Kidney tubule cell (primary cell): ENCODE measurements at regions not wholly inside any gene's neighbourhood (a gene's known extent, or its start where the extent isn't known, plus 50 kb on each side); places are given as distances from the start of the nearest gene placed in this dataset.
"Not testable (repeated sequence)": the region's sequence is repeated elsewhere in the genome, so short reads cannot be mapped to it uniquely, and the experiment has no call there.

Source experiments
- DNase-seq: peaks from one replicate; pipeline ENCODE4 v3.0.0-alpha.2; 2018; ENCODE audit warnings: low spot score

DNA sequence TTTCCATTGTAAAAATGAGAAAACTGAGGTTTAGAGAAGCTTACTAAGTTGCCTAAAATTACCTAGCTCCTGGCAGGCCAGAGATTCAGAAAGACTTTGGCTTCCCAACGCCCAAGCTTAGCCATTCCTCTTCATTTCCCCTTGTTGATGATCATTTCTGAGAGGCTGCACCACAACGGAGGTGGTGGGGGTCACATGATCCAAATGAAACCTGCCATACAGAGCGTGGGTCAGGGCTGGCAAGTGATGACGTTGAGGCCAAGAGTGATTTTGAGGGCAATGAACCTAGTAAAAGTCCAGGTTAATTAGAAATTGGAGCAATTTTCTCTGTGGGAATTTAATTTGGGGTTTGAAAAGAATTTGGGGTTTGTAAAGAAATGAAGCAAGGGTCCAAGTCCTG, 109.9 kb downstream of the TMEM182 start:
- no peak for DNase-seq

DNA sequence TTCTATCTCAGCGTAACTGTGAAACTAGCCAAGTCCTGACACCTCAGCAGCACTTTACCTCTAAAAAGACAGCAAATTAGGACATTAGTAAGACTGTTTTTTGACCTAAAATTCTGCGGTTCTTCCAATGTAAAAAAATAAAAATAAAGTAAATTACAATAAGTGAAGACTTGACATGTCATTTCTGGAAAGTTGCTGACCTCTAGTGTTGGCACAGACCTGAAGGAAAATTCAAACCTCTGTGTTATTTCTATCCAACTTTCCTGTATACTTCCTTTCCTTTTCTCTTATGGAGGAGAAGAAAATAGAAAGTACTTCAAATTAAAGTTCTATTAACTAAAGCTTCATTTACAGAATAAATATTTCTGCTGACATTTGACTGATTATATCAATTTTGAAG, 110.6 kb downstream of the TMEM182 start:
- peak; percentile 8 for DNase-seq

DNA sequence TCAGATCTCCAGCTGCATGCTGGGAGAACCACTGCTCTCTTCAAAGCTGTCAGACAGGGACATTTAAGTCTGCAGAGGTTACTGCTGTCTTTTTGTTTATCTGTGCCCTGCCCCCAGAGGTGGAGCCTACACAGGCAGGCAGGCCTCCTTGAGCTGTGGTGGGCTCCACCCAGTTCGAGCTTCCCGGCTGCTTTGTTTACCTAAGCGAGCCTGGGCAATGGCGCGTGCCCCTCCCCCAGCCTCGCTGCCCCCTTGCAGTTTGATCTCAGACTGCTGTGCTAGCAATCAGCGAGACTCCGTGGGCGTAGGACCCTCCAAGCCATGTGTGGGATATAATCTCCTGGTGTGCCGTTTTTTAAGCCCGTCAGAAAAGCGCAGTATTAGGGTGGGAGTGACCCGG, 117.7 kb downstream of the TMEM182 start:
- DNase-seq, result not testable (repeated sequence)

DNA sequence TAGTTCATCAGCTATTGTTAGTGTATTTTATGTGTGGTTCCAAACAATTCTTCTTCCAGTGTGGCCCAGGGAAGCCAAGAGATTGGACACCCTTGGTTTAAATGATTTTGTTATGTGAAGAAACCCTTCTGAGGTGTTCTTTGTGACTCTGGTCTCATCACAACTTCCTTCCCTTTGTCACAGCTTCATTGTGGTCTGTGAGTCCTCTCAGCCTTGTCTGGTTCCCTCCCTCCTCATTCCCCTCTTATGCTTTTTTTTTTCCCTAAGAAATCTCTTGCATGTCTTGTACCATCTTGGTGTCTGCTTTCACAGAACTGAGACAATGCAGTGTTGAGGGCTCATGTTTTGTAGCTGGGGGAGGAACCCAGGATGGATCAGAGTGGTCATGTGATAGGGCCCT, 118.9 kb downstream of the TMEM182 start:
- DNase-seq, result no peak

GRCh38 chr2:102886216-102886893, 124.5 kb downstream of the TMEM182 start:
- DNase-seq, result no peak

GRCh38 chr2:102888514-102888913, 126.7 kb downstream of the TMEM182 start:
- DNase-seq, result no peak

DNA sequence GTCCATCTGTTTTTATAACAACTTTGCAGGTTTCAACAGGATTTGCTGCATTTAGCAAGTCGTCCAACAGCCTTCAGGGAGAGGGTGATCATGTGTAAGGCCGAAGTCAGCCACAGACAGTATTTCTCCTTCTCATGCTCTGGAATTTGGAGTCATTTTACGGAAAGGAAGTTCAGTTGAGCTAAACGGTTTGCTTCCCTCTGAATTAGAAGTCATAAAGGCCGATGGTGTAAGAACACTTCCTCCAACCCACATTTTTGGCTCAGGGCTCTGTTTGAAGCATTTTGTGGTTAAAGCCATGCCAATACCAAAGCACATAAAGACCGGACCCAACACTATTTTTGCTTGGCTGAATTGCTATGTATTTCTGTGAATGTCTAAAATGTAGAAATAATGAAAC, 129.5 kb downstream of the TMEM182 start:
- DNase-seq, result peak; percentile 46

DNA sequence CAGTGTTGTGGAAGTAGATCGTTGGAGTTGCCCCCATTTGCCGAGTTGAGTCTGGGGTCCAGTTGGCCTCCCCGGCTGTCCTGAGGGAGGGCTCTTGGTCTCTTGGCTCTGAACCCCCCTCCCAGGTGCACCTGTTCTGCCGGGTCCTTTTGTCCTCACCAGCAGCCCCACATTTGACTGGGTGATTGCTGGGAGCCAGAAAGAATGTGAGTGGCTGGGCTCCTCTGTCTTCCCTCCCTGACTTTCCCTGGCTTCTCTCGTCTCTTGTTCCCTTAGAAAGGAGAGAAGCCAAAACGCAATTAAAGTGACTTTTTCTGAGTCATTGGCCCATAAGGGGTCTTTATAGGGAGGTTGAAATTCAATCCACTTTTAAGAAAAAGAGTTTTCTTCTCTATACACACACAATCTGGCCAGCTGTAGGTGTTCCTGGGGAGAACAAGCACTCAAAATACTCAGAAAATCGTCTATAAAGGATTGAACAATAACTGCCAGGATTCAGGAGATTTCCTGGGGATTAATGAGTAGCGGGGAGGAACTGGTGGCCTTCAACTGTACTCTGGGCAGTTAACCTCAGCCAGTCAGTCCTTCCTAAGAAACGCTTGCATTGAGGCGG, 131.0 kb downstream of the TMEM182 start:
- DNase-seq, result no peak

DNA sequence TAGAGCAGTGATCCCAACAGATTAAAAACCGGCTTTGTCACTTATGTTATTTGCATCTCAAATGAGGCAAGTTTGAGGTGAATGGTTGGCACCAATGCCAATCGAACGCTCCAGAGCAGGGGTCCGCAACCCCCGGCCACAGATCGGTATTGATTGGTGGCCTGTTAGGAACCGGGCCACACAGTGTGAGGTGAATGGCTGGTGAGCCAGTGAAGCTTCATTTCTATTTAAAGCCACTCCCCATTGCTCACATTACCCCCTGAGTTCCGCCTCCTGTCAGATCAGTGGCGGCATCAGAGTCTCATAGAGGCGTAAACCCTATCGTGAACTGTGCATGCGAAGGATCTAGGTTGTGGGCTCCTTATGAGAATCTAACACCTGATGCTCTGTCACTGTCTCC, 132.0 kb downstream of the TMEM182 start:
- no peak for DNase-seq

- peak; percentile 4 for DNase-seq
Observed at GRCh38 chr2:102895376-102895775, 133.5 kb downstream of the TMEM182 start.

- not testable (repeated sequence) for DNase-seq
Observed at GRCh38 chr2:102909240-102909639, 147.4 kb downstream of the TMEM182 start.

DNA sequence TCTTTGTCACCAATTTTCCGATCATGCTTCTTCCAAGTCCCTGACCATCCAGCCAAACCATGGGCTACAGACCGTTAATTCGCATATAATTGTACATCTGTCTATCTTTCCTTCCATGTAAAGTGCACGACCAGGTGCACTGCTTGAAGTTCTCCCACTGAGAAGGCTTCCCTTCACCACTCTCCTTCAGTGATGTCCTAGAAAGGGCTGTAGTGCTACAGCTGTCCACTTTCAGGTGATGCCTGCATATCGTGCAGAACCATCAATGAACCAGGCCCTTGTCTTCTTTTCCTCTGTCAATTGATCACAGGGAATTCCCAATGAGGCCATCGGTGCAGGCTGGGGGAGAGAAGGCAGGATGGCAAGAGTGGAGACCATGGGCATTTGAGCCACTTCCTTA, 148.9 kb downstream of the TMEM182 start:
- no peak for DNase-seq

DNA sequence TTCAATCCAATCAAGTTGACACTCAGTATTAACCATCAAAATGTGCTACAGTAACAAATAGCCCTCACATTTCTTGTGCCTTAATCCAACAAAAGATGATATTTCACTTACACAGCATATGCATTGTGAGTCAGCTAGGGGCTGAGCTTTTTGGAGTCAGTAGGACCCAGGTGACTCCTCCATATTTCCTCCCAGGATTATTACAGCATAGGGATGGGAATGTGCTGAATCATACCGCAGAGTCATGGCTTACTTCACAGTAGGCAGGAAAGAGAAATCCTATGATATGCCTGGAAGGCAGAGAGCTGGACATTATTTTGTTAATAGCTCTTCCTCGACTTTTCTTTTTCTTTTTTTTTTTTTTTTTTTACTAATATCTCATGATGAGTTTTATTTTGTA, 153.3 kb downstream of the TMEM182 start:
- DNase-seq, result peak; percentile 90

DNA sequence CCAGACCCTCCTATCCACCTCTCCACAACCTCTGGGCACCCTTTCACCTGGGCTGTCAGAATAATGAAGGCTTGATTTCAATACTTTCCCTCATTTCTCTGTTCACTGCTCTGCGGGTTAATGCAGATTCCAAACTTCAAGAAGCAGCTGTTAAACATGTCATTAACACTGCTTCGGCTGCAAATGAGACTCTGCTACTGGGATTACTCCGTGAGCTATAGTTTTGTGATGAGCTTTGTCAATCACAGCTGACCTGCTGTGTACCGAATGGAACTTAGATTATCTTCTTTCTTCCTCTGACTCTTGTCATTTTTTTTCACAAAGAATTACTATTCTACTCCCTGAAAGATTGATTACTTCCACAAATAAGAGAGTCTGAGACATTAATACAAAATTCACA, 160.5 kb downstream of the TMEM182 start:
- no peak for DNase-seq

DNA sequence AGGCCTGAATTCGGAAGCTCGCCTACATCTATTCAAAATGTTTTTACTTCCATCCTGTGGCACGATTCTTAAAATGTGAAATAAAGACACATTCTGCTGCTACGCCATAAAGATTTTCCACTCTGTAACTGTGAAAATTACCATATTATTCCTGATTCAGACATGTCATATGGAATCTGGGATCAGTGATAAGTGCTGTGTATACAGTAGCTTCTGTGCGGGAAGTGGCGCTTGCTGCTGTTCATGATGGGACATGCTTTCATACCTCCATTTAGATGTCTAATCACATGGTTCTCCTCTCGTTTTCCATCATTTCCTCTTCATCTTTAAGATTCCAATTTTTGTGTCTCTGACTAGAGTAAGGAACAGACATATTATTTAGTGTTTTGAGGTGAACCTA, 163.2 kb downstream of the TMEM182 start:
- DNase-seq, result no peak

DNA sequence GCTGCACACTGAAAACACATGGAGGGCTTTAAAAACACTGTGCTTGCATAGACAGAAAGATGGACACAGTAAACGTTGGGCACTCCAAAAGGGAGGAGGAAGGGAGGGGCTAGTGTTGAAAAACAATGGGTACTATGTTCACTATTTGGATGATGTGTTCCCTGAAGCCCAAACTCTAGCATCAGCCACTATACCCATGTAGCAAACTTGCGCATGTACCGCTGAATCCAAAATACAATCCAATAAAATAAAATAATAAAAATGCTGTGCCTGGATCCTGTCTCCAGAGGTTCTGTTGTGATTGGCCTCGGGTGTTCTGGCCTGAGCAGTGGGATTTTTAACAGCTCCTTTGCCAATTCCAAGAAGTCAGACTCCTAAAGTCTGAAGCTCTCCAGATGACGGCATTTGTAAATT, 166.0 kb downstream of the TMEM182 start:
- DNase-seq, result no peak

DNA sequence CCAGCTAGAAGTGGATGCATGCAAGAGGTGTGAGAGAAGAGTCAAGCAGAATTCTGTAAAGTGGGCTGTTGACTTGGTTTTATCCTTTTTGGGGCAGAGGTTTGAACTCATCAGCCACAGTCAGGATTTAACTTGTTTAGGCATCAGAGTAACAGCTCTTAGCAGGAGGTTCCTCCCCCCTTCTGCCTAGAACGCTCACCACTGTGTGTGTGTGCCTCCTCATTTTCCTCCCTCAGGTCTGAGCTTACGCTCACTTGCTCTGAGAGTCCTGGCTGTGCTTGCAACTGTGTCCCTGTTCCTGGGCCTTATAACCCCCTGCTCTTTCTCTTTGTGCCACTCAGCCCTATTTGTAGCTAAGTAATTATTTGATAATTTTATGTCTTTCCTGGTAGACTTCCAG, 167.9 kb downstream of the TMEM182 start:
- no peak for DNase-seq

- DNase-seq, result peak; percentile 68
Observed at GRCh38 chr2:102932501-102932900, 170.7 kb downstream of the TMEM182 start.

- DNase-seq, result no peak
Observed at GRCh38 chr2:102939207-102939606, 177.4 kb downstream of the TMEM182 start.

- DNase-seq, result no peak
Observed at GRCh38 chr2:102940684-102941083, 178.9 kb downstream of the TMEM182 start.

DNA sequence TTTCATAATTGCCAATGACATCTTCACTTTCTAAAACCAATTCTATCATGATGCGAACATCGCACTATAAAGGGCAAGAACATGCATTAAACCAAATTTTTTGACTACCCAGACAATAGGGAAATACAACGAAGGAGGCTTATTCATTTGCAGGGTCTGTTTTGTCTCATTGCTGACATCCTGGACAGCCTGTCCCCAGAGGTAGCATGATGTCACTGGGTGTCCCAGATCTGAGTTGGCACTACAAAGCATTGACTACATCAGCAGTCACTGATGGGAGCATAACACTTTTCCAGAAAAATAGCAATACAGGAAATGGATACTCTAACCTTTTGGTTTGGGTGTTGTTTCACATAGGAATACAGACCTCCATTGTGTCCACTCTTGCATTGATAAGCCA, 180.3 kb downstream of the TMEM182 start:
- DNase-seq, result no peak

DNA sequence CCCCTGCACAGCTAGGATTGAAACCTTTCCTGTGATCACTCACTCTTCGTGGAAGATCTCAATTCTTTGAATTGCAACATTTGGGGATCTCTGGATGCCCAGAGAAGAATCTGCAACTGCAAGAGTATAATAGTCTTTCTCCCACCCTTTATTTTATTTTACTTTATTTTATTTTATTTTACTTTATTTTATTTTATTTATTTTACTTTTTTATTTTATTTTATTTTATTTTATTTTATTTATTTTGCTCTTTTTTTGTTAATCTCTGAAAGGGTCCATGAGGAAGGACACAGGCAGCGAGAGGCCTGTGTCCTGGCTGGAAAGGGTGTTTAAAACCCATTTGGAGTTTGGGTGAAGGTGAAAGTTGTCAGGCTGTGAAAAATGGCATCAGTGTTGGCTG, 181.4 kb downstream of the TMEM182 start:
- DNase-seq, result no peak

DNA sequence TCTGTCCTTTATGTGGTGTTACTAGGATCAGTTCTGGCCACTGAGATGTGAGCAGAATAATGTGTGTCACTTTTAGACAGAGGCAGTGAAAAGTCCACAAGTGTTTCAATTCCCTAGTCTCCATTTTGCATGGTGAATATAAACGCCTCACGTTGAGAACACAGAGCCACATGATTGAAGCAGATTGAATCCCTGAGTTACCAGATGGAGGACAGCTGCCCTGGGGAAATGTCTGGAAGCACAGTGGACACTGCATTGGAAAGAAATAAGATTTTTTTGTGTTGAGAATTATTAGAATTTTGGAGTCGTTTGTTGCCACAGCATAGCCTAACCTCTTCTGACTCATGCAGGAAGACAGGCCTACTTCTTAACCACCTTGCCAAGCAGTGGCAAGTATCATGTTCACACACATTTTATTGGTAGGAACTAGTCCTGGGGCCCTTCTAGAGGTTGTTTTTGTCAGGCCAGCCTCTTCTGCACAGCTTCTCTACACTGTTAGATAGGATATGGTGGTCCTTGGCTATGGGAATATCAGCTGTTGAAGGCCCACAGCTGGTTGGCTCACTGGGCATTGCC, 188.6 kb downstream of the TMEM182 start:
- DNase-seq, result no peak

DNA sequence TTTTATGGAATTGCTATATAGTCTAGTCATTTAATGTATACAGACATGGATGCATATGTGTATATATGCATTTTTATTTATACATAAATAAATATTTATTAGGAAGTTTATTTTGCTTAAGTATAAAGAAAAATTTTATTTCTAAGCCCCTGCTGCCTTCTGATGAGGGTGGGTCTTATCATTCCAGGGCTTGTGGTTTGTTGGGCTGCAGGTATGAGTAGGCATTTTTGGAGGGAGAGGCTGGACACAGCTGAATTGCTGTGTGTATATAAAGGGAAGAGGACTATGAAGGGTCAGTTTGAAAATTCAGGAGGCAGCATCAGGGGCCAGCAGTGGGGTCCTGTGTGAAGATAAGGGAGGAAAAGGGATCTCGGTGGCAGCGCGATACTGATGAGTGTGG, 189.4 kb downstream of the TMEM182 start:
- no peak for DNase-seq
